Activated effector memory CD4-positive, alpha-beta T cell treated with anti-CD3 and anti-CD28 coated beads, Interleukin-2, amount 50 U/mL, for 16 hours (primary cell): ENCODE measurements at regions not wholly inside any gene's neighbourhood (a gene's known extent, or its start where the extent isn't known, plus 50 kb on each side); places are given as distances from the start of the nearest gene placed in this dataset.
"Not testable (repeated sequence)": the region's sequence is repeated elsewhere in the genome, so short reads cannot be mapped to it uniquely, and the experiment has no call there.

Experiments
- DNase-seq: peaks from one replicate; pipeline ENCODE4 v3.0.0-alpha.2; 2020

- no peak for DNase-seq
Observed at GRCh38 chr12:107144441-107144840, 51.1 kb upstream of the CRY1 start.

DNA sequence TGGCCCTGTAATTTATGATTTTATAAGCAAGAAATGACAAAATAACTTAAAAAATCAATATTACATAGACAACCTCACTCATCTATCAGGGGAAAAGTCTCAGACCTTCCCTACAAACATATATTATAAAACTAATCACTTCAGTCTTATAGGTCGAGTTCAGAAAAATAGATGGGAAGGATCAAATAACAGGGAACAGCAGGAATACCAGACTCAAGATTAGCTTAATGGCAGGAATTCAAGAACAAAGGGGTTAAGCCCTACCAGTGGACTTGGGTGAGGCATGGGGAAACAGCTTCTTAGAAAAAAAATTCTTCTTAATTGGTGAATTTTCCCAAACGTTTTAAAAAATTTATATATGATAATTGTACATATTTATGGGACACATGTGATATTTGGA is 51.6 kb upstream of the CRY1 start:
- no peak for DNase-seq

DNA sequence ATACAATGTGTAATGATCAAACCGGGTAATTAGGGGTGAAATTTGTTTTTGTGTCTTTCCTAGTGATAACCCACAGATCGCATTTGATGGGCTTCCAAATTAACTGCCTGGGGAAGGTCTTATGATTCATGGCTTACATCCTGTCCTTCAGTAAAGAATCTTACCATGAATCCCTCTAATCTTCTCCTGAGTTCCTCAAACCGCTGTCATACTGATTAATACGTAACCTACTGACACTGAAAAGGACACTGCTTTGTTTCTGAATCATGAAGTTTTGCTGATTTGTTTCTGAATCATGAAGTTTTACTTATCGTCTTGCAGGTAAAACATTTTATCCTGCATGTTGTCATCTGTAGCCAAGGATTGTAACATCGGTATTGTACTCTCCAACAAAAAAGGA is 52.0 kb upstream of the CRY1 start:
- DNase-seq = no peak

DNA sequence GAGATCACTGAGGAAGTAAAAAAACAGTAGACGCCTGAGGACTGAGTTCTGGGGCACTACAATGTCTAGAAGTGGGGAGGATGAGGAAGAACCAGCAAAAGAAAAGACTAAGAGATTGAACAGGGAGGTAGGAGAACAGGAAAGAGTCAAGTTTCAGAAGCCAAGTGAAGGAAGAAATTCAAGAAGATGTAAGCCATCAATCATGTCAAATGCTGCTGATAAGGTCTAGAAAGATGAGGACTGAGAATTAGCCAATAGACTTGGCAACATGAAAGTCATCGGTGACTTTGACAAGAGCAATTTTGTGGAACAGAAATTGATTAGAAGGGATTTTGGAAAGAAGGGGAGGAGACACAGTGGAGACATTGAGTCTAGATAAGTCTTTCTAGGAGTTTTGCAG is 54.8 kb upstream of the CRY1 start:
- no peak for DNase-seq

- DNase-seq = no peak
Observed at GRCh38 chr12:107152315-107152714, 59.0 kb upstream of the CRY1 start.

GRCh38 chr12:107159384-107159900 is 66.1 kb upstream of the CRY1 start:
- DNase-seq = no peak

GRCh38 chr12:107163413-107163812 is 70.1 kb upstream of the CRY1 start:
- DNase-seq = no peak

- no peak for DNase-seq
Observed at GRCh38 chr12:107164392-107164791, 71.0 kb upstream of the CRY1 start.

DNA sequence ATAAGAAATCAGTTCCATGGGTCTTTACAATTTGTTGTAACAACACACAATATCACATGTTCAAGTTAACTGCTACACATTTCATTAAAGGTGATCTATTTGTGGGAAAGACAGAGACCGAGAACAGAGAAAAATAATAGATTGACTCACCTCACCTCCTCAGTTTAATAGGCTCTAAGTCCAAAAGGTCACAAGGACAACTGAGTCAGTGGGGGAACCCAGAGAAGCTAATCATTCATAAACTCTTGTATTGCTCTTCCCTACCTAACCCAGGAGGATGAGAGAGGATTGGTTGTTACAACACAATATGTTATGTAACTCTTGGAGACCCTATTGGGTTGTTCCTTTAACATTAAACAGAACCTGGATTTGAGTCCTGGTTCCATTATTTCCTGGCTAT is 72.2 kb upstream of the CRY1 start:
- DNase-seq = no peak

DNA sequence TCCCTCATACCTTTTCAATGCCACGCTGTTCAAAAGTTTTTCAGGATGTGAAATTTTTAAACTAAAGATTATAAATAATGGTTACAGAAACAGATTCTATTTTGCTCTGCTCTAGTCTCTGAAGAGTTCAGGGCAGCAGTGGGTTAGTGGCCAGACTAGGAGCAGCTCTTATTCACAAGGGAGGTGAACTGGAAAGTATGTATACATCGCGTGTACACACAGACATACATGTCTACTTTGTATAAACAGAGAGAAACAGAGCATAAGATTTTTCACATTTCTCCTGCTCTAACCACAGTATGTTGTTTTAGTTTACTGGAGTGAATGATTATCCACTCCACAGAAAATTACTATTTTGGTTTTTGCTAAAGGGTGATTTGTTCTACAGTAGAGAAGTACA is 74.4 kb upstream of the CRY1 start:
- DNase-seq = no peak

- DNase-seq = no peak
Observed at GRCh38 chr12:107169200-107169599, 75.9 kb upstream of the CRY1 start.

DNA sequence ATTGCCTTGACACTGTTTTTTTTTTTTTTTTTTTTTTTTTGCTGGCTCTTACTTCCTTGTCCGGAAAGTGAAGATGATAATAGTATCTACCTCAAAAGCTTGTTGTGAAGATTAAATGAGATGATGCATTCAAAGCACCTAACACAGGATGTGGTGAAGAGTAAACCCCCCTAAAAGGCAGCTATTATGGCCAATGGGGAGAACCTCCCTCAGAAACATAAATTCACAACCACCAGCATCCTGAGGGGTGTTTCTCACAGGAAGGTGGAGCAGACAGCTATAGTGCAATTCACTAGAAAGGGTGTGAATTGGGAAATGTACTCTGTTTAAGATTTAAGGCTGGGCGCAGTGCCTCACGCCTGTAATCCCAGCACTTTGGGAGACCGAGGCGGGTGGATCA is 85.4 kb upstream of the CRY1 start:
- DNase-seq = no peak

GRCh38 chr12:107179871-107180270 is 86.5 kb upstream of the CRY1 start:
- no peak for DNase-seq

DNA sequence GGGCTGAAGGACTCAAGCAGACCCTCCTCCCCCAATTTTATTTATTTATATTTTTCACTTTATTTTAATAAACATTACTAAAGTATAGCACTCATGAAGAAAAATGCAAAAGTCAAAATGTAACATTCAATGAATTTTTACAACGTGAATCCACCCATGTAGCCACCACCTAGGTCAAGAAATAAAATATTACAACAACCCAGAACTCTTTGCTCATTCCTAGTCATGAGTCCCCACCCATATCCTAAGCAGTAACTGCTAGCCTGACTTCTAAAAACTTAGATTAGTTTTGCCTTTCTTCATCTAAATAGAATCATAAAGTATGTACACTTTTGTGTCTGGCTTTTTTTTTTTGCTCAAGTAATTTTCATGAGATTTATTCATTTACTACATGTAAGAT is 86.9 kb upstream of the CRY1 start:
- DNase-seq = no peak

GRCh38 chr12:107184359-107184930 is 91.1 kb upstream of the CRY1 start:
- no peak for DNase-seq

DNA sequence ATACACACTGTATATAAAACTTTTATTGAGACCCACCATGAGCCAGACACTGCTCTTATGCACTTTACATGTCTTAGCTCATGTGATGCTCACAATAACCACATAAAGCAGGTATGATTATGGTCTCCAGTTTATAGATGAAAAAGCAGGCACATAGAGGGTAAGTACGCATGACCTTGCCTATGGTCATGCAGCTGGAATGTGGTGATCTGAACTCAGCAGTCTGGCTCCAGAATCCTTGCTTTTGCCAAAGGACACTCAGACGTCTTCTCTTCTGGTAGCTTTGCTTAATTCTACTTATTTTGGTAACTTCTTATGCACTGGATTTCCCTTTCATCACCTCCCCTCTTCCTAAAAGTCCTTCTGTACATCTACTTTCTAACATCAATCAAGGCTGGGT is 103.3 kb upstream of the CRY1 start:
- DNase-seq = no peak

- no peak for DNase-seq
Observed at GRCh38 chr12:107200394-107200793, 107.0 kb upstream of the CRY1 start.

- no peak for DNase-seq
Observed at GRCh38 chr12:107207931-107208525, 114.7 kb upstream of the CRY1 start.

DNA sequence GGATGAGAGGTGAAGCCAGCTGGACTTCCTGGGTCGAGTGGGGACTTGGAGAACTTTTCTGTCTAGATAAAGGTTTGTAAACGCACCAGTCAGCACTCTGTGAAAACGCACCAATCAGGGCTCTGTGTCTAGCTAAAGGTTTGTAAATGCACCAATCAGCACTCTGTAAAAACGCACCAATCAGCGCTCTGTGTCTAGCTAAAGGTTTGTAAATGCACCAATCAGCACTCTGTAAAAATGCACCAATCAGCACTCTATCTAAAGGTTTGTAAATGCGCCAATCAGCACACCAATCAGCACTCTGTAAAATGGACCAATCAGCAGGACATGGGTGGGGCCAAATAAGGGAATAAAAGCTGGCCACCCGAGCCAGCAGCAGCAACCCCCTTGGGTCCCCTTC is 116.4 kb upstream of the CRY1 start:
- DNase-seq = not testable (repeated sequence)

DNA sequence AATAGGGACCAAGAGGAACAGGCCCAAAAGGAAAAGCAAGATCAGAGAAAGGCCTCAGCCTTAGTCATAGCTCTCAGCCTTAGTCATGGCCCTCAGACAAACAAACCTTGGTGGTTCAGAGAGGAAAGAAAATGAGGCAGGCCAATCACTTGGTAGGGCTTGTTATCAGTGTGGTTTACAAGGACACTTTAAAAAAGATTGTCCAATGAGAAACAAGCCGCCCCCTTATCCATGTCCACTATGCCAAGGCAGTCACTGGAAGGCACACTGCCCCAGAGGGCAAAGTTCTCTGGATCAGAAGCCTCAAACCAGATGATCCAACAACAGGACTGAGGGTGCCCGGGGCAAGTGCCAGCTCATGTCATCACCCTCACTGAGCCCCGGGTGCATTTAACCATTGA is 121.0 kb upstream of the CRY1 start:
- DNase-seq = not testable (repeated sequence)

DNA sequence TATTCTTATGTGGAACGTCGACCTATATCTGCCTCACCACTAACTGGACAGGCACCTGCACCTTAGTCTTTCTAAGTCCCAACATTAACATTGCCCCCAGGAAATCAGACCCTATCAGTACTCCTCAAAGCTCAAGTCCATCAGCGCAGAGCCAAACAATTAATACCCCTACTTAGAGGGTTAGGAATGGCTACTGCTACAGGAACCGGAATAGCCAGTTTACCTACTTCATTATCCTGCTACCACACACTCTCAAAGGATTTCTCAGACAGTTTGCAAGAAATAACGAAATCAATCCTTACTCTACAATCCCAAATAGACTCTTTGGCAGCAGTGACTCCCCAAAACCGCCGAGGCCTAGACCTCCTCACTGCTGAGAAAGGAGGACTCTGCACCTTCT is 123.1 kb upstream of the CRY1 start:
- DNase-seq = not testable (repeated sequence)

GRCh38 chr12:107219301-107219700 is 126.0 kb upstream of the CRY1 start:
- DNase-seq = no peak

GRCh38 chr12:107221913-107222312 is 128.6 kb upstream of the CRY1 start:
- DNase-seq = no peak

DNA sequence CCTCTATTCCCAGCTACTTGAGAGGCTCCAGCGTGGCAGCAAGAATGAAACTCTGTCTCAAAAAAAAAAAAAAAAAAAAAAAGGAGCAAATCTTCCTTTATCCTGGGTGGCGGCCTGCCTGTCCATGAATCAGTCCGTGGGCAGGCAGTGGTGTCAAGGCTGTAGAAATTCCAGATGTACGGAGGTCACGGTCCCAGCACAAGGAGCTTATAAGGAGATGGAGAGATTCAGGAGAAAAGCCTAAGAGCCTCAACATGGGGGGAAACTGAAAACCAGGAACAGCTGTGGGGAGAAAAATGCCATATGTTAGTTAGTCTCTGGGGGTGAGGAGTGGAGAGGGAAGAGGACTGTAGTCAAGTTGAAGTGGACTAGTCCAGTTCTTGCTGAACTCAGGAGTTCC is 130.5 kb upstream of the CRY1 start:
- no peak for DNase-seq

DNA sequence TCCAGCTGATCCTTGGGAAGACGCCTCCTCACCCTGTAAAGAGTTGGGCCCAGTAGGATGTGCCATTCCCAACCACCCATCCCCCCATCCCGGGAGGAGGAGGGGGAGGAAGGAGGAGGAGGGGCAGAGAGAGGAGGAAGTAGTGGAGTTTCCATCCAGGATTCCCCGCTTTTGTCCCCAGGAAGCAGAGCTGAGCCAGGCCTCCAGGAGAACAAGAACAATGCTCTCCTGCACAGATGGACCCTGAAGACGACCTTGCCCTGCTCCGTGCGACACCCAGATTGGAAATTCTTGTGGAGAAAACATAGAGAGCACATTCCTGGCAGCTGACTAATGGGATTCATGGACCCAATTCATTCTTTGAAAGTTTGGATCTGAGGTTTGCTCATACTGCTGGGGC is 132.3 kb upstream of the CRY1 start:
- DNase-seq = no peak
